Brain microvascular endothelial cell (primary cell): ENCODE measurements at regions not wholly inside any gene's neighbourhood (a gene's known extent, or its start where the extent isn't known, plus 50 kb on each side); places are given as distances from the start of the nearest gene placed in this dataset.

Experiments
- DNase-seq: peaks from one replicate; pipeline ENCODE4 v3.0.0-alpha.2; 2020
- H3K27ac ChIP-seq: fragments of 250-450 bp; sonication (Bioruptor Pico); 2 replicates; pipeline ENCODE4 v1.5.1; 2020; ENCODE audit warnings: mild to moderate bottlenecking, moderate library complexity
- H3K27me3 ChIP-seq: fragments of 250-450 bp; sonication (Bioruptor Pico); replicated peaks from 2 replicates; pipeline ENCODE4 v1.5.1; 2020; ENCODE audit warnings: mild to moderate bottlenecking
- H3K36me3 ChIP-seq: fragments of 250-450 bp; sonication (Bioruptor Pico); replicated peaks from 2 replicates; pipeline ENCODE4 v1.5.1; 2020; ENCODE audit warnings: mild to moderate bottlenecking
- H3K4me3 ChIP-seq: 2 replicates; pipeline ENCODE4 v1.5.1; 2011; ENCODE audit warnings: low read depth, mild to moderate bottlenecking, control low read depth, low read length, moderate library complexity
- in situ Hi-C: cut with HindIII; loops from 2 replicates; pipeline ENCODE4 v1.10.0; 2017; ENCODE audit warnings: low sequenced_read_pairs, low pct_ligation_motif_present
- TF ChIP-seq, protein P1 (sequence below): IDR thresholded peaks from 2 replicates; pipeline ENCODE4 v1.5.1; 2011; ENCODE audit warnings: low read depth, mild to moderate bottlenecking, moderate library complexity, low read length, control low read depth, inconsistent platforms; ENCODE audit errors: missing control alignments

DNA sequence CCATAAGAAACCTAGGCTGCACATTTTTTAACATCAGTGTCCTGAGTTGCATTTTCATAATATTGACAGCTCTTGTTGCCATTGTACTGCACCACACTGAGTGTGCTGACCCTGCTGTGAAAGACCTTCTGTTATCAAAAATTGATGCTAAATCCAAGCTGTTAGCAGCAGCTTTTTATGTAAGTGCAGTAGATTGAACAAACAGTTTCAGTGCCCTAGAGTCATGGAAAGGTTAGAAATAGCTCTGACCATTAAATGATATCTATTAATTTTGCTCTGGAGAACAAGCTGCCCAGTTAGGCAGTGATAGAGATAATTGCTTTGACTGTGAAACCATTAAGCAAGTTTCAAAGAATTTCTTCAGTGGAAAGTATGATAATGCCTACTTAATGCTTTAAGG lies 1289.2 kb upstream of the PCDH20 start:
- Histone ChIP-seq H3K4me3 (no peak overlapping the region), H3K27ac (no peak overlapping the region), H3K36me3 (no peaks in the 10 kb centered on the region), H3K27me3 (no peaks in the 10 kb centered on the region)
- in situ Hi-C loops = no loop called here
- no peak for DNase-seq
- TF ChIP-seq, protein P1, sequence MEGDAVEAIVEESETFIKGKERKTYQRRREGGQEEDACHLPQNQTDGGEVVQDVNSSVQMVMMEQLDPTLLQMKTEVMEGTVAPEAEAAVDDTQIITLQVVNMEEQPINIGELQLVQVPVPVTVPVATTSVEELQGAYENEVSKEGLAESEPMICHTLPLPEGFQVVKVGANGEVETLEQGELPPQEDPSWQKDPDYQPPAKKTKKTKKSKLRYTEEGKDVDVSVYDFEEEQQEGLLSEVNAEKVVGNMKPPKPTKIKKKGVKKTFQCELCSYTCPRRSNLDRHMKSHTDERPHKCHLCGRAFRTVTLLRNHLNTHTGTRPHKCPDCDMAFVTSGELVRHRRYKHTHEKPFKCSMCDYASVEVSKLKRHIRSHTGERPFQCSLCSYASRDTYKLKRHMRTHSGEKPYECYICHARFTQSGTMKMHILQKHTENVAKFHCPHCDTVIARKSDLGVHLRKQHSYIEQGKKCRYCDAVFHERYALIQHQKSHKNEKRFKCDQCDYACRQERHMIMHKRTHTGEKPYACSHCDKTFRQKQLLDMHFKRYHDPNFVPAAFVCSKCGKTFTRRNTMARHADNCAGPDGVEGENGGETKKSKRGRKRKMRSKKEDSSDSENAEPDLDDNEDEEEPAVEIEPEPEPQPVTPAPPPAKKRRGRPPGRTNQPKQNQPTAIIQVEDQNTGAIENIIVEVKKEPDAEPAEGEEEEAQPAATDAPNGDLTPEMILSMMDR = no peak

DNA sequence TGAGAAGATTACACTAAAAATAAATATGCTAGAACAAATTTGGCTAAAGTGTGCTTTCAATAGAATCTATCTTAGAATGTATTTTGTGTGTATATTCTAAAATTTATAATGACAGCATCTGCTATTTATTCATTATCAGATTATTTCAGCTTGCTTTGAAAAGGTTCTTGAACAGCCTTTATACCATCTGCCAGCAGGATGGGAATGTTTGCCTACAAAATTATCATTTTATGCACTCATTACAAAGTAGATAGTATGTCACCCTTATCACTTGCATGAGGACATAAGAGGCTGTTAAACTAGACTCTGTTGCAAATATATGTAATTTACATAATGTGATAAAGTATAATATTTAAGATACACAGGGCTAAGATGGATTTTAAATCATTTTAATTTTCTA lies 1286.9 kb upstream of the PCDH20 start:
- no peak overlapping the region for H3K4me3 ChIP-seq
- H3K36me3 ChIP-seq = no peaks in the 10 kb centered on the region
- TF ChIP-seq, protein P1 = no peak
- H3K27me3 ChIP-seq = no peaks in the 10 kb centered on the region
- DNase-seq = no peak
- H3K27ac ChIP-seq = no peak overlapping the region
- in situ Hi-C loops = no loop called here

DNA sequence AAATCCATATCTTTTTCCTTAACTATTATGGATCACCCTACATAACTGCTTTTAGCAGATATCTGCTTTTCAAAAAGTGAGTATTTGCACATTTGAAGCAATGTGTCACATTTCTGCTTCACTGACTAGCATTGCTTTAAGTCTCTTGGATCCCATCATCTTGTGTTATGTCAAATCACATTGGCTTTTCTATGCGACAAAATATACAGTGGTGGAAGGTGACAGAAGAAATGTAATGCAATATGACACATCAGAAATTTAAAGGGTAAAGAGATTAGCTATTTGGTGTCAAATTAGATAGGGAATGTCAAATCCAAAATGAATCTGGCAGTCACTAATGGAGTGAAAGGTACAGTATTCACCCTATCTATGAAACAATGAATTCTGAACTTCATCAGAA lies 1282.1 kb upstream of the PCDH20 start:
- Histone ChIP-seq H3K27me3 (no peaks in the 10 kb centered on the region), H3K27ac (no peak overlapping the region), H3K4me3 (no peak overlapping the region), H3K36me3 (no peaks in the 10 kb centered on the region)
- in situ Hi-C loops = no loop called here
- TF ChIP-seq, protein P1 = no peak
- DNase-seq = no peak

DNA sequence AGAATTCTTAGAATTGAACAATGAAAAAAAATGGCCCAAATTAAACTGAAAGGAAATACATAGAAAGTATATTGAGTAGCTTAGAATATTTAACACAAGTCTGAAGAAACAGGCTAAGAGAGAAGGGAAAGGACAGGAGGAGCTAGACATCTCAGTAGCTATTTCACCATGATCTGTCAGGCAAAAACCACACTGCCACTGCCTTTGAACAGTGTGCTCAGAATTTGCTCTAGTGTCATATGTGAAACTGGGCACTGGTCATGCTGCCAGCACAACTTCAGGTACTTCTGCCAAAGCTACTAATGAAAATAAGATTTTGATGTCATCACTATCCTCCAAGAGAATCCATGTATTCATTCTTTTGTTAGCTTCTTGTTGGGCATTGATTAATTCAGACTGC lies 1280.8 kb upstream of the PCDH20 start:
- in situ Hi-C loops = no loop called here
- TF ChIP-seq, protein P1 = no peak
- no peak overlapping the region for H3K27ac ChIP-seq
- DNase-seq = no peak
- H3K27me3 ChIP-seq = no peaks in the 10 kb centered on the region
- no peaks in the 10 kb centered on the region for H3K36me3 ChIP-seq
- H3K4me3 ChIP-seq = no peak overlapping the region

DNA sequence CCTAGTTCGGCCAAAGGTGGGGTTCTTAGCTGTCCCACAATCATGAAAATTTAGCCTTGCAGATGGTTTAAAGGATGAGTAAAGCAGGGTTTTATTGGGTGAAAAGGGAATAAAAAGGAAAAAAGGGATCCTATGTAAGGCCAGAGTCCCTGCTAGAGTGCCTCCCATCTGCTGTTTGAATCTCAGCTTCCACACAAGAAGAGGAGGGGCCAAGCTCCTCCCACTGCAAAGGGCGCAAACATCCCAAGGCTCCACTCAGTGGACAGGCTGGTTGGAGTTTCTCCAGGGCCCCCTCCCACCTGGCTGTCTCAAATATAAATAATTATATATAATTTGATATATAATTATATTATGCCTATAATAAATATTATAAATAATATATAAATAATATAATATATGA lies 1272.1 kb upstream of the PCDH20 start:
- Histone ChIP-seq H3K36me3 (no peaks in the 10 kb centered on the region), H3K27ac (no peak overlapping the region), H3K27me3 (no peaks in the 10 kb centered on the region), H3K4me3 (no peak overlapping the region)
- no peak for DNase-seq
- in situ Hi-C loops = no loop called here
- TF ChIP-seq, protein P1 = no peak

DNA sequence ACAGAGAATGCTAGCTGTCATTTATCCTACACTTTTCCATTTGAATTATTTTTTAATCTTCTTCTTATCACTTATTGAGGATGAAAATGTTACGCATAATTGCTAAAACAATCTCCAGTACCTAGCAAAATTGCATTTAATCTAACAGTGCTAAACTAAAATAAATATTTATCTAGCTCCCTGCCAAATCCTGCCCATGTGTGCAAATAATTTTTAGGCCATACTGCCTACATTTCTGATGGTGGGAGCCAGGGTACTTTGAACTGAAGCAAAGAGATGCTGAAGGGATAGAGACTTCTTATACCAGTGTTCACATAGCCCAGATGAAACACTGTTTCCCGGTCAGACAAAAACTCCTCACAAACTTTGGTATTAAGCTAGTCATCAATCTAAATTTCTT lies 1268.7 kb upstream of the PCDH20 start:
- Histone ChIP-seq H3K4me3 (no peak overlapping the region), H3K27ac (no peak overlapping the region), H3K27me3 (no peaks in the 10 kb centered on the region), H3K36me3 (no peaks in the 10 kb centered on the region)
- TF ChIP-seq, protein P1 = no peak
- DNase-seq = no peak
- in situ Hi-C loops = no loop called here
